Osteoblast (primary cell): ENCODE measurements at regions not wholly inside any gene's neighbourhood (a gene's known extent, or its start where the extent isn't known, plus 50 kb on each side); places are given as distances from the start of the nearest gene placed in this dataset.
"Not testable (repeated sequence)": the region's sequence is repeated elsewhere in the genome, so short reads cannot be mapped to it uniquely, and the experiment has no call there.

Experiments
- DNase-seq: peaks from one replicate; pipeline ENCODE4 v3.0.0; 2011; ENCODE audit warnings: low spot score, mixed read lengths; ENCODE audit not compliant: insufficient read length; ENCODE audit errors: missing footprints
- H2AFZ ChIP-seq: 2 replicates; pipeline ENCODE4 v1.6.0; 2011; ENCODE audit warnings: mild to moderate bottlenecking, low read length
- H3K27ac ChIP-seq: 2 replicates; pipeline ENCODE4 v1.5.1; 2011; ENCODE audit warnings: mild to moderate bottlenecking, low read depth, low read length, moderate library complexity
- H3K27me3 ChIP-seq: 2 replicates; pipeline ENCODE4 v1.6.0; 2012; ENCODE audit warnings: mild to moderate bottlenecking, control low read depth, inconsistent platforms, low read length, moderate library complexity; ENCODE audit not compliant: insufficient read depth
- H3K36me3 ChIP-seq: 2 replicates; pipeline ENCODE4 v1.5.1; 2011; ENCODE audit warnings: mild to moderate bottlenecking, low read length, control low read depth, moderate library complexity; ENCODE audit not compliant: insufficient read depth
- H3K4me1 ChIP-seq: 2 replicates; pipeline ENCODE4 v1.5.1; 2011; ENCODE audit warnings: mild to moderate bottlenecking, low read length, control low read depth, moderate library complexity; ENCODE audit not compliant: insufficient read depth
- H3K4me2 ChIP-seq: 2 replicates; pipeline ENCODE4 v1.6.0; 2011; ENCODE audit warnings: mild to moderate bottlenecking, low read length; ENCODE audit not compliant: insufficient read depth
- H3K4me3 ChIP-seq: fragments of 200-600 bp; sonication (generic); 3 replicates; pipeline ENCODE4 v1.5.1; 2012; ENCODE audit warnings: mild to moderate bottlenecking, low read length, inconsistent platforms; ENCODE audit not compliant: insufficient read depth
- H3K79me2 ChIP-seq: 2 replicates; pipeline ENCODE4 v1.6.0; 2012; ENCODE audit warnings: mild to moderate bottlenecking, low read length, control low read depth, inconsistent platforms; ENCODE audit not compliant: insufficient read depth
- H3K9me3 ChIP-seq: 2 replicates; pipeline ENCODE4 v1.5.1; 2011; ENCODE audit warnings: low read depth, low read length, control low read depth
- H4K20me1 ChIP-seq: 2 replicates; pipeline ENCODE4 v1.6.0; 2012; ENCODE audit warnings: mild to moderate bottlenecking, low read length, control low read depth; ENCODE audit not compliant: insufficient read depth
- CTCF ChIP-seq: IDR thresholded peaks from 2 replicates; pipeline ENCODE4 v1.5.1; 2011; ENCODE audit warnings: mild to moderate bottlenecking, low read depth, low read length, moderate library complexity; ENCODE audit errors: extremely low read depth

- Histone ChIP-seq H4K20me1 (no peaks in the 10 kb centered on the region), H3K4me3 (no peak overlapping the region), H3K9me3 (no peaks in the 10 kb centered on the region), H3K36me3 (no peaks in the 10 kb centered on the region), H3K4me1 (no peaks in the 10 kb centered on the region), H2AFZ (no peak overlapping the region), H3K4me2 (no peak overlapping the region), H3K27me3 (no peaks in the 10 kb centered on the region), H3K27ac (no peak overlapping the region), H3K79me2 (no peaks in the 10 kb centered on the region)
- no peak for TF ChIP-seq CTCF
- no peak for DNase-seq
Observed at GRCh38 chr12:87198181-87198580, 831.0 kb downstream of the C12orf50 start.

- H3K27ac ChIP-seq: no peak overlapping the region
- no peak overlapping the region for H2AFZ ChIP-seq
- no peak overlapping the region for H3K4me3 ChIP-seq
- H3K9me3 ChIP-seq: no peaks in the 10 kb centered on the region
- DNase-seq: no peak
- TF ChIP-seq CTCF: no peak
- H4K20me1 ChIP-seq: no peaks in the 10 kb centered on the region
- H3K4me1 ChIP-seq: no peaks in the 10 kb centered on the region
- no peak overlapping the region for H3K4me2 ChIP-seq
- no peaks in the 10 kb centered on the region for H3K27me3 ChIP-seq
- no peaks in the 10 kb centered on the region for H3K79me2 ChIP-seq
- H3K36me3 ChIP-seq: no peaks in the 10 kb centered on the region
Observed at GRCh38 chr12:87196321-87196720, 832.9 kb downstream of the C12orf50 start.

GRCh38 chr12:87194389-87194788 is 834.8 kb downstream of the C12orf50 start:
- H2AFZ ChIP-seq, H3K36me3 ChIP-seq, H3K27ac ChIP-seq, H3K4me3 ChIP-seq, H3K4me1 ChIP-seq, H4K20me1 ChIP-seq, H3K27me3 ChIP-seq, DNase-seq, H3K79me2 ChIP-seq, H3K9me3 ChIP-seq, H3K4me2 ChIP-seq: not testable (repeated sequence)

- Histone ChIP-seq H3K9me3 (no peaks in the 10 kb centered on the region), H3K4me3 (no peak overlapping the region), H3K27ac (no peak overlapping the region), H3K4me2 (no peak overlapping the region), H3K27me3 (no peaks in the 10 kb centered on the region), H4K20me1 (no peaks in the 10 kb centered on the region), H3K4me1 (no peaks in the 10 kb centered on the region), H3K79me2 (no peaks in the 10 kb centered on the region), H2AFZ (no peak overlapping the region), H3K36me3 (no peaks in the 10 kb centered on the region)
- TF ChIP-seq CTCF: no peak
- no peak for DNase-seq
Observed at GRCh38 chr12:87185367-87185766, 843.8 kb downstream of the C12orf50 start.
